ENCODE measurements at regions not wholly inside any gene's neighbourhood (a gene's known extent, or its start where the extent isn't known, plus 50 kb on each side); places are given as distances from the start of the nearest gene placed in this dataset.

DNA sequence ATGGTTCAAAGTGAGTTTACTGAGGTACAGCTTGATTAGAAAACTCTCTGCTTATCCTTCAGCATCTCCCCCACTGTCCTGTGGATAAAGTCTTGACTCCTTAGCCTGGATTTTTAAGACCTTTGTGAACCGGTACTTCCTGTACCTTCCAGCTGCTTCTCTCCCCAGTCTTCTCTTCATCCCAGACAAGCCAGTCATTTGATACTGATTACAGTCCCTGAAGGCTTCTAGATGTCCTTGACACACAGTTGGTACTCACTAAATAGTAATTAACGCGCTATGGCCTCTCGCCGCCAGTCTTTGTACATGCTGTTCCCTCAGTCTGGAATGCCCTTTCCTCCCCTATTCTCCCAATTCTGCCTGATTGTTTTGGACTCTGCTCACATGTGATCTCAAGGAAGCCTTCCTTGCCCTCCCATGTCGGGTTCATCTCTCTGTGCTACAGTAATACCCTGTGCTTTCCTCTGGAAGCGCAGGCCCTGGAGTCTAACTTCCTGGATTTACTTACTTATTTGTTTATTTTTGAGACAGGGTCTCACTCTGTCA, 50.6 kb upstream of the PTGR2 start:
- DNase-seq: no peak

DNA sequence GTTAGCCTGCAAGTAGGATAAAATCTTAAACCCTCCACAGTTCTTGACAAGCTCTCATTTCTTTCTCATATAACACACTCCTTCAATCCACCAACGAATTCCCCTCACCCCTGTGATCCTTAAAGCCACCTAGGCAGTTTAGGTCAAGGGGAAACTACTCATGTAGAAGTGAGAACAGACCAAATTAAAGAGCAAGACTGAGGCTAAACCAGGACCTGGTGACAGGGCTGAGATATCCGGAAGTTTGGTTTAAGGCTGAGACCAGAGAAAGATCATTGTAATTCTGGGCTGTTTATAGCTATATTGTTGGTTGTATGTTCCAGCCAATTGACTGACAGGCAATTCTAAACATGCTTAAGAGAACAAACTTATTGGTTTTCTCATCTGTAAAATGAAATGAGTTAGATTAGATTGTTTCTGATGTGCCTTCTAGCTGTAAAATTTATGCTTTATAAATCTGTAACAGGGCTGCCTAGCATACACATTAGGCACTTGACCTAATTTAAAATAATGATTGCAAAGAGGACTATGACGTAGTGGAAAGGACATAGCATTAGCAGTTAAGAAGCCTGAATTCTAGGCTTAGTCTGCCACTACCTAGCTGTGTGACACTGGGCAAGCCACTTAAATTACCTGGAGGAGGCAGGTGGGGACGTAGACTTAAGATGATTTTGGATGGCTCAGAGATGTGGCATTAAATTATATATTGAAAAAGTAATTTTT, 53.9 kb upstream of the PTGR2 start:
- no peak for DNase-seq

DNA sequence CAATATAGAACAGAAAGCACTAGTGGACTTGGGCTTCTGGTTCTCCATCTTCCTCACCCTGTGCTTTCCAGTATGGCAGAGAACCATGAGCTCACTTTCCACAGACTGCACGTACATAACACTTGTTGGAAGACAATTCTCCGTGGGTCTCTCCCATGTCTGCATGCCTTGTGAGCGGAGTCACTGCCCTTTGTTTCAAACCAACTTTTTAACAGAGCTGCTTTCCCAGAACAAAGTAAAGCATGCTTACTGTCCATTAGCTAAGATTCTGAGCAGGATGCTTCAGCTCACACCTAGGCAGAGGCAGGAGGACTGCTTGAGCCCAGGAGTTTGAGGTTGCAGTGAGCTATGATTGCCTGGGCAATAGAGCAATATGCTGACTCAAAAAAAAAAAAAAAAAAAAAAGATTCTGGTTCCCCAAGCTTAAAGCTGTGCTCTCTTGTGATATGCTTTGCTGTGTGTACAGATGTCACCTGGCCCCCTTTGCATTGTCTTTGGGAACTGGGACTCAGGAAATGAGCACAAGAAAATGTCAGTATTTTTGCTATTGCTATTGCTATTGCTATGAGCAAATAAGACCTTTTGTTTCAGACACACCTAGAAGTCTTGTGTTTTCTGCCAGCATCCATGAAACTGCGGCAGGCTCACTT, 54.6 kb upstream of the PTGR2 start:
- no peak for DNase-seq

DNA sequence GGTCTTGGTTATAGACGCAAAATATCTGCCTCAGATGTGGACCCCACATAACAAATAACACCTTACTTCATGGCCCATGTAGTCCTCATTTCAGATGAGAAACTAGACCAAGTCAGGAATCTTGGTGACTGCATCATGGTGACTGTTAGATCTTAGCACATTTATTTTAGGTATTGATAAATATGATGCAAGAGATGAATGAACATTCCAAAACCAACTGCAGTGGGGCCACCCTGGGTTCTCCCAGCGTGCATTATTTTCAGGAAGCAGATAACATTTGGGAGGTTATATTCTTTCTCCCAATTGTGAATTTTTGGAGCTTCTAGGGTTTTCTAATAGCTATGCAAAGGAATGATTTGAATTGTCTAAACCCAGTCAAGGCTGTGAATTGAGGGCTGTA, 55.2 kb upstream of the PTGR2 start:
- no peak for DNase-seq

DNA sequence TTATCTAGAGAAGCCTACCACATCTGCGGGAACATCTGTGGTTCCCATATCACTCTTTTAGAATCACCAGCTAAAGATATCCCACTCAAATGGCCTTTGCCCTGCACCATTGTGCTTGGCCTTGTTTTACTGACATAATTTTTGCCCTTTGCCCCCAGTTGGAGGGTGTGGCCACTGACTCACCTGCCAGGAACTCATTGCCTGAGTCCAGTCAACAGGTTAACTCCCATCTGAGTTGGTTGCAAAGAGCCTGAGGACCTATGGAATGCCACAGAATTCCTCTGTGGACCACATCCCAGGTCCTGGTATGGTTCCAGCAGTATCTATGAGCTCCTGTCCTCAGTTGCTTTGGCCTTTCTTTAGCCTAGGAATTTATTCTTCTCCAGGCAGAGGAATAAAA, 55.7 kb upstream of the PTGR2 start:
- DNase-seq: no peak

DNA sequence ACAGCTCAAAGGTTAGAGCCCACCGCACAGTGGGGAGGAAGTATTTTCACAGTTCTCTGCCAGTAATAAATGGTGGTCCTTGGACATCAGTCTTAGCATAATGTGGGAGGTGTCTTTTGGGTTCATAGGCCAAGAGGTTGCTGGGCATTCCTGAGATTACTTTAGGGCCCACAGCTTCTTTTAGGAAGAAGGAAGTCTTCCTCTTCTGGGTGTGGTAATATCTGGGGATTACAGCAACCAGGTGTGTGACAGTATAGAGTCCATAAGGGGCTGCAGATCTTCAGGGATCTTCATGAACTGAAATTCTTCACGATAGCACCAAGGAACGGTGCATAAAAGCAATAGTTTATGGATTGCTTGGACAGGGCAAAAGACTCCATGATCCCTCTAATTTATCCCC, 56.2 kb upstream of the PTGR2 start:
- DNase-seq: no peak

DNA sequence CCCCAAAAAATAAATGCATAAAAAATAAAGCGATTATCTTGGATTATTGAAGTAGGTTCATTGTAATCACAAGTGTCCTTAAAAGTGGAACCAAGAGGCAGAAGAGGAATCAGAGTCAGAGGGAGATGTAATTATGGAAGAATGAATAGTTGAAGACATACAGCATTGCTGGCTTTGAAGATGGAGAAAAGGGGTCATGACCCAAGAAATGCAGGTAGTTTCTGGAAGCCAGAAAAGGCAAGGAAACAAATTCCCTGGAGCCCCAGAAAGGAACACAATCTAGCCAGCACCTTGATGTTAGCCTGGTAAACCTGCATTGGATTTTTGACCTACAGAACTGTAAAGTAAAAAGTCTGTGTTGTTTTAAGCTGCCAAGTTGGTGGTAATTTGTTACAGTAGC, 57.5 kb upstream of the PTGR2 start:
- DNase-seq: no peak

DNA sequence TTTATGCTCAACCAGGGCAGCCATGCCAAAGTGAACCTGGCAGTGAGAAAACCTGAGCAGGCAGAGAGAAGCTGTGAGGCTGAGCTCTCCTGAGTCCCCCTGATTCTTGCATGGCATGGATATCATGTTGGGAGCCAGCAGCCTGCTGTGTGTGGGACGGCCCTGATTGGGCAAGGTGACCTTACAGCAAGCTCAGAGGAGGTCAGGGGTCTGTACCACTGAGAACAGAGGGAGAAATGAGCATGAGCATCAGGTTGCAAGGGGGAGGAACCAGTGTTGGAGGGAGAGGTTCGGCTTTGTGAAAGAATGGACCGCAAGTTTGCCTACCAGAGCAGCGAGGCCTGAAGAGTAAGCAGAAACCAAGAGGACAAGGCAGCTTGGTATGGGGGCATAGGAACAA, 59.1 kb upstream of the PTGR2 start:
- DNase-seq: no peak

DNA sequence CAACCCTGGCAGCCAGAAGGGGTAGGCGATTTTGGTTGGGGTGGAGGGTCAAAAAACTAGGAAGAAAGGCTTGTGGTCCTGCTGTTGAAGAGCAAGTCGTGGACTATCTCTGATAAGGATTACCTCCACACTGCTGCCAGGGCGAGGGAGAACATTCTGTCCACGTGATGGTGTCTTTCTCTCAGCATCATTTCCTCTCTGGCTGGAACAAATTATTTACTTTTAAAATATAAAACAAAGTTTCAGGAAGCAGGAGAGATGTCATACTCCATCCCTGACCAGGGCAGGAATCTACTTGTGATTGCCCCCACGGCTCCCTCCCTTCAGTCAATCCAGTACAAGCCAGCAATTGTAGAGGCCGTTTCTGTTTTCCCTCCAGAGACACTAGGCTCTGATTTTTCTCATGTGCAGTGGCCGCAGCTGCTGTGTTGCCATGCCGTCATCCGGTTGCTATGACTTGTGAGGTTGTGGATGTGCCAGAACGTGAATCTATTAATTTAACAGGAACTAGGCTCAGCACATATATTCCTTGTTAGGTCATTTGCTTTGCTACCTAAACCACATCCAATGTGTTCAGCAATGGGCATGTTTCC, 61.5 kb upstream of the PTGR2 start:
- DNase-seq: no peak

DNA sequence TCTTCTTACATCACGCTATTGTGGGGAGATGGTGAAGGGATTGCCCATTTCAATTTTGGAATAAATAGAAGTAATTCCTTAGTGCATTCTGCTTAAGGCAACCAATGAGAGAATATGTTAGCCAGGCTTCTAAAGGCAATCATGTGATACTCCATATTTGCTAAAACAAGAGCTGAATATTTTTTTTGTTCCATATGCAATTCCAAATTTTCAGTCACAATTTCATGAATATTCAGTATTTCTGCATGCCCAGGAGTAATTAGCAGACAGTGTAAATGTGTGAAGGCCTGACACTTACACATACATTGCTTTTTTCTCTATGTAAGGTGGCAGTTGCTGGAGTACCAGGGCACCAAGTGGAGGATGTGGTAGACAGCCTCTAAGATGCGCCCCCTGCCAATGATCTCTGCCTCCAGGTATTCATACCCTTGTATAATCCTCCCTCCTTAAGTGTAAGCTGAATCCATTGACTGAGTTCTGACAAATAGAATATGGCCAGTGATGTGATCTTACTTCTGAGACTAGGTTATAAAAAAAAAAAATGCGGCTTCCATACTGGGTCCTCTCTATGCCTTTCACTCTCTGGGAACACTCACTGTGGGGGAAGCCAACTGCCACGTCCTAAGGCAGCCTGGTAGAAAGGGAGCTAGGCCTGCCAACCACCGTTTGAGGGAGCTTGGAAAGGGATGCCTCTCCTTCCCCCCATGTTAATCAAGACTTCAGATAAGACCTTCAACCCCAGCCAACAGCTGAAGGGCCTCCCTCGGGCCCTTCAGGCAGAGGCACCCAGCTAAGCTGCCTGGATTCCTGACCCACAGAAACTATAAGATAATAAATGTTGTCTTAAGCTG, 62.7 kb upstream of the PTGR2 start:
- no peak for DNase-seq

DNA sequence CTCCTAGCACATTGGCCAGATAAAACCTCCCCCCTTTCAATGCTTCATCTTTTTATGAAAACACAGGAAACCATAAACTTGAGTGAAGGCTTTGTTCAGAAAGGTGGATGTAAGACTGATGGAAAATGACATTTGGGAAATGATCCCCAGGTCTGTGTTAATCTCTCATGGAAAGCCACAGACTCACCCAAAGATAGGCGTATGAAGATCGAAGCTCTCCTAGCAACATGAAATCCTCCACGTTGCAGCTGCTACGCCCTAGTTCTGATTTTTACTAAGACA, 63.4 kb upstream of the PTGR2 start:
- DNase-seq: no peak

DNA sequence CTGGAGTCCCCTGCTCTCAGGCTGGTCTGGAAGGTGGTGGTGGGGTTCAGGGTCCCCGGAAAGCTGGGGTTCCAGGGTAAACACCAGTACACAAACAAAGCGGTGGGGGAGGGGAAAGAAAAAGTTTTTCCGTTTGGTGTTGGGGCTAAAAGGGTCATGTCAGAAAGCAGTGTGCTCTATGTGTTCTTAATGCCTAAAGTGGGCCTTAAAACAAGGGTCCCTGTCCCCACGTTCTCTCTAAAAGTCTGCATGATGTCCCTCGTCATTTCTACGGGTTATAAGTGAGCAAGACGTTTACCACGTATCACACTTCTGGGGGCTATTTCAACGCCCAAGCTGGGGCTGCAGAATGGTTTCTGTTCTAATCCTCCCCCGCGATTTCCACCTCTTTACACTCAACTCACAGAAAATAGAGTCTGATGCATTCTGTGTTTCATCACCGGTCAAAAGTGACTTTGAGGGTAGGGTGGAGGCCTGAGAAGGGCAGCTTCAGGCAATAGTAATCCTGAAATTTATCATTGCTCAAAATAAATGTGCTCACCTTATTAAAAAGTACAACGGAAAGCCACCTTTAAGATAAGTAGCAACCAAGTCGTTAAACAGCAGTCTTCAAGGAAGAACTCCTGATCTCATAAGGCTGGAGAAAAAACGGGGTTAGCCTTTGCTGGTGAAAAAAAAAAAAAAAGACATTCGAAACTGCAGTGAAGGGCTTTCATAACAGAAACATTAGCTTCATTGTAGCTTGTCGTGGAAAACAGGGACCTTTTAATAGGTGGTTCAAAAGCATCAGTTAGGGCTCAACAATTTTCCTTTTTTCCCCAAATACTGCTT, 63.9 kb upstream of the PTGR2 start:
- peak; percentile 66 for DNase-seq

DNA sequence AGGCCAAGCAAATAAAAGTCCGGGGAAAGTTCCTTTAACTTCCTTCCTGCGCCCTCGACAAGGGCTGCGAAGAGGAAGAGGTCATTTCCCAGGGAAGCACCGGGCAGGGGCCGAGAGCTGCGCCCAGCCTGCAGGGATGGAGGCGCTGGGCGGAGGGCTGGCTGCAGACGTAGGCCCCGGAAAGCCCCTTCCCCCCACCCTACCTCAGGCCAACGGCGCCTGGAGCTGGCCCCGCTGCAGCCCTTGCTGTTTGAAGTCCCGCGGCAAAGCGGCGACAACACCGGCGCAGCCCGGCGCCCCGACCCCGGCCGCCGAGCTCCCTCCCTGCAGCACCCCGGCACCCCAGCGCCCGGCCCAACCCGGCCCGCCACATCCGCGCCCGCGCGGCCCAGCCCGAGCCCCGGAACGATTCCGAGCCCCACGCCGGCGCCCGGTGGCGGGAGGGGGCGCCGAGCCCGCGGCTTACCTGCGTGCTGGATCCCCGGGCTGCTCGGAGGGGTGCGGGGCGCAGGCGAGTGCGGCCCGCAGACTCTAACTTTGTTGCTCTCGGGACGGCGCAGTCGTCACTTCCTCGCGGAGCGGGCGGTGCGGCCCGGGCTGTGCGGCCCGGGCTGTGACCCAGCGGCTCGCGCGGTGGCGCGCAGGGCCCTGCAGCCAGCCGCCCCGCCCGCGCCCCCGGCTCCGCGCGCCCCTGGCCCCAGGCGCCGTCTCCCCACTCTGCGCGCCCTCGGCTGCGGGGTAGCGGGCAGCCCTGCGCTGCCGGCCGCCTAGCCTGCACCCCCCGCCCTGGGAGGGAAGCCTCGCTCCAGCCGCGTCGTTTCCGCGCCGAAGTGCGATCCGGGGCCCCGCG, 64.8 kb upstream of the PTGR2 start:
- DNase-seq: peak; percentile 74

DNA sequence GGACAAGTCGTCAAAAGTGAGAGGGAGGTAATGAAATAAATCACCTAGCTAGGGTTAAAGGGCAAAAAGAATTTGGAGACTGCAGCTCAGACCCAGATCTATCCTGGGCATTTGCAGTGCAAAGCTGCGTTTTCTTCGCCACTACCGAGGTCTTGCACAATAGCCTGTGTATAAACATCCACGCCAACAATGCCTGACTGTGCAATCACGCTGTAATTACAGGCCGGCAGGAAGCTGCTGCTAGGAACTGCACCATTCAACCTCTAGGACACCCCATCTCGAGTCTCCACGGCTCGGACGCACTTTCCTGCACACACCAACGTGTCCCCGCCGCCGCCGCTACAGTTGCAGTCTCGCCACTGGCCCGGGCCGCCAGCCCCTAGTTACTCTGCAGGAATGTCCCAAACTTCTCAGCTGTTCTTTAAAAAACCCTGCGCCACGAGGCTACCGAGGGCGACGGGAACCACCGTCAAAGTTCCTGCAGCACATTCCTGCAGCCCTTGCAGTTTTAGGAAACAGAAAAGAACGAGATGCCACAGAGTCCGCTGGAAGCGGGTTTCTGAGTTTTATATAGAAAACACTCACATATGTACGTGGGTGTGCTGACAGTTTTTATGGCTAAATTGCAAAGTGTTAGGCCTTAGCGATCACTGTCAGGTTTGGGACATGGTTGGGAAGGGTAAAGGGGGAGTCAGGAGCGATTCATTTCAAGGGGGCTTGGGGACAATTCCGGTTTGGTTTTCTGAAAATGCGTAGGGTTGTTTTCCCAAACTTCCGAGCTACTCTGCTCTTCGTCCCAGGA, 65.6 kb upstream of the PTGR2 start:
- peak; percentile 85 for DNase-seq

DNA sequence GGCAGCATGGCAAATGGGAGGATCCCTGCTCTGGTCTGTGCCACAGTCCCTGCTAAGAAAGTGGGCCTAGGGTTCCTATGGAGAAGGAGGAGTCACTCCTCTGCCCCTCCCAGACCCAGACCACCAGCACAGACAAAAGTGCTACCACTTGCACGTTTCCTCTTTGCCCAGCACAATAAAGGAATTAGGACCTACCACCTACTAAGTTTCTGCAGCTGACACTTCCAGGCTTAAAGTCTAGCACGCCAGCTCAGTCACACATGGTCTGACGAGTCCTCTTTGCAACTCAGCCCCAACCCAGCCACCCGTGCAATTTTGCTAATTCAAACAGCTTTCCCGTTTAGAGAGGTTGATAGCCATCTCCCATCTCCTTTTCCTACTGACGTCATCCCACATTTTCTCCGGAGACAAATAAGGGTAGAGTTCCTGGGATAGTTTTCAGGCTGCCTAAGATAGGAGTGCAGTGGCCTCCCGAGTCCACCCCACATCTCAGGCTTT, 66.2 kb upstream of the PTGR2 start:
- DNase-seq: no peak

DNA sequence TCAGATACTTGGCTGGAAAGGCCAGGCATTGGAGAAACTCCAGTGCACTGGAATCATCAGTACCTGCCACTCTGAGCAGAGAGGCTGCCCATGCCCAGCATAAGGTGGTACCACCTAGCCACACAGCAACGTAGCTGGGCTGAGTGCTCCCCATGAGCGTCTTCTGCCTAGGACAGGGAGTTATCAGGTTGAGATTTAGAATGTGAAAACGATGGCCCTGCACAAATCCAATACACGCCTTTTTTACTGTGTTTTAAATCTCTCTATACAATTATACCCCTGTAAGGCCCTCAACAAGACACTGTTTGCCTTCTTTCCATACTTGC, 66.7 kb upstream of the PTGR2 start:
- no peak for DNase-seq

DNA sequence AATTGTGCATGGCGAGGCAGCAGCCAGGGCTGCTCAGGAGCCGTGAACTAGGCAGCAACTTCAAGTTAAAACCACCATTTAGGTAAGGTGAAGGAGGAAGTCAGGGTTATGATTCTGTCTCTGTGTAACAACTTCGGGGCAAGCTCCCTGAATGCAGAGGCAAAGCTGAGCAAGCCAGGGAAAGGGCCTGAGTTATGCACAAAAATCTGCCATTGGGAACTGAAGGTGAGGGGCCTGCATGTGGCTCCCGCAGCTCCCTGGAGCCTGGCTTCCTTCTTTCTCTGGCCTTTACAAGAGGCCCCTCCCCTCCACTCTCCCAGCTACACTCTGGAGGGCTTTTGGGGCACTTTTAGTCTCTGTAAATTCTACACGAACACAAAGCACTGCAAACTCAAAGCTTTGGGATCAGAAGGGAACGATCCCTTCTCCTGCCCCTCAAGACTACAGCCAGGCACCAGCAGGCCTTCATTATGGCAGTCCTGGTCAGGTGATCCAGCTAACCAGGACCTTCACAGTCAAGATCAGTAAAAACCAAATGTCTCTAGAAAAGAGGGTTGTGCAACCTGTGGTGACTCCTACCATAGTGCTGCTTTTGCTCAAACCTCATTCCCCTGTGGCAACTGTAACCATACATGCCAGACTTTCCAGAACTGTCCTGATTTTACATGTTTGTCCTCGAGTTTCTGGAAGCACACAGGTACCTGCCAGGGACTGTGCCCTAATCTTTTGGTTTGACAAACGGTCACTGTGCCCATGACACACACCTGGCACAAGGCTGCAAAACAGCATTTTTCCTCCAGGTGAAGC, 67.2 kb upstream of the PTGR2 start:
- peak; percentile 48 for DNase-seq

DNA sequence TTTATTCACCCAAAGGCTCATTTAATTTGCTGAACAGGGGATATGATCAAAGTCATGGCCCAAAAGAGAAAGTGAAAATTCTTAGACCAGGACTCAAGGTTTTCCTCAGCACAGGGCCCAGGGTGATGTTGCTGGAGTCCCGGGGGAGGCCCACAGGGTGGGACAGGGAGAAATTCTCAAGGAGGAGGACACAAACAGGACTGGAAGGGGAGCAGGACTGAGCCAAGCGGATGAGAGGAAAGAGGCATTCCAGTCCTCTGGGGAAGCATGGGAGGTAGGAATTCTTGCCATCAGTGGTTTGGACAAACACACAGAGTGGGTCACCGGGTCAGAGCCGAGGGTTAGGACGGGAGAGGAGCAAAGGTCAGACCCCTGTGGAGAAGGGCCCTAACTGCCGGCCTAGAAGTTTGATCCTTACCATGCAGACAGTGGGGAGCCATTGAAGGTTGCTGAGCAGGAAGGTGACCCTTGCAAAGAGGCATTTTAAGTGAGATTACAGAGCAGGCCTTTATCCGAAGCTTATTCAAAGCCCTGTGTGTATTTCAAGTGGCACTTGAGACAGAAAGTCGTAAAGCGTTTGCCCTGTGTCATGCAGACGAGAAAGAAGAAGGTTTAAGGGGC, 68.4 kb upstream of the PTGR2 start:
- no peak for DNase-seq

DNA sequence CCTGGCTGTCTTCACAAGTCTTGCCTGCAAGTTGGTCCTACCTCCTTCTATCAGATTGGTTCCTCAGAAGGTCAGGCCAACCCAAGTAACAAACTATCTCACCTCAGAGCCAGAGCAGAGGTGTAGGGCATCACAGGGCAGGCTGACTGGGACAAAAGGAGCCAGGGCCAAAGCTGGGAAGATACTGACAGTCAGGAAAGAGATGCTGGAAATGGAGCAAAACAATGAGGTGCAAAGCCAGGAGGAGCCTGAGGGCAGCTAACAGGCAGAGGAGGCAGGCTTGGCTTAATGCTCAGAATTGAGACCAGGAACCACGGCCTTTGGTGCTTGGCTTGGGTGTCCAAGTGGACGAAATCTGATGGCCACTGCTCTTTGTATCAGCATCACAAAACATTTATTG, 68.4 kb upstream of the PNMA1 start:
- DNase-seq: no peak

All from activated CD4-positive, alpha-beta T cell treated with anti-CD3 and anti-CD28 coated beads, Interleukin-2, Interleukin-6, amounts not matched to agents 100 ng/mL and 50 ng/mL, durations not matched to agents 16 hours and 8 hours (primary cell).